SK-N-MC (cell line): ENCODE measurements at regions not wholly inside any gene's neighbourhood (a gene's known extent, or its start where the extent isn't known, plus 50 kb on each side); places are given as distances from the start of the nearest gene placed in this dataset.

Experiments
- EZH2 ChIP-seq: fragments of 200-600 bp; sonication (generic); IDR thresholded peaks from one replicate; pipeline ENCODE4 v1.6.1; 2017; ENCODE audit warnings: antibody characterized with exemption
- POLR2AphosphoS5 ChIP-seq: IDR thresholded peaks from 2 replicates; pipeline ENCODE4 v1.6.1; 2012; ENCODE audit warnings: mild to moderate bottlenecking, low read depth, low read length, borderline replicate concordance

- TF ChIP-seq POLR2AphosphoS5 (no peak), EZH2 (no peak)
Observed at GRCh38 chr2:221245045-221245444, 327.1 kb downstream of the EPHA4 start.
